Ascending aorta (tissue), 2 donors: ENCODE measurements at regions not wholly inside any gene's neighbourhood (a gene's known extent, or its start where the extent isn't known, plus 50 kb on each side); places are given as distances from the start of the nearest gene placed in this dataset.

ENCODE experiments used
- DNase-seq, 2 donors: peaks; one replicate each; pipeline ENCODE4 v3.0.0-alpha.2; 2019; ENCODE audit warnings: low spot score in 2 of 2
- H3K27ac ChIP-seq, 2 donors: fragments of 200-600 bp; sonication (generic); one replicate each; pipeline ENCODE4 v1.5.1; 2016 to 2017; ENCODE audit warnings: mild to moderate bottlenecking in 1 of 2
- H3K27me3 ChIP-seq: fragments of 200-600 bp; sonication (generic); one replicate; pipeline ENCODE4 v1.5.1; 2017
- H3K36me3 ChIP-seq, 2 donors: fragments of 200-600 bp; sonication (generic); one replicate each; pipeline ENCODE4 v1.5.1; 2016
- H3K4me1 ChIP-seq, 2 donors: fragments of 200-600 bp; sonication (generic); one replicate each; pipeline ENCODE4 v1.5.1; 2016 to 2017; ENCODE audit warnings: mild to moderate bottlenecking in 1 of 2
- H3K4me3 ChIP-seq, 2 donors: fragments of 200-600 bp; sonication (generic); one replicate each; pipeline ENCODE4 v1.5.1; 2016 to 2017; ENCODE audit warnings: mild to moderate bottlenecking in 1 of 2
- H3K9me3 ChIP-seq, 2 donors: fragments of 200-600 bp; sonication (generic); one replicate each; pipeline ENCODE4 v1.5.1; 2016
- CTCF ChIP-seq, 3 experiments: fragments of 200-600 bp in 2 of 3; fragments of 450-650 bp in 1 of 3; sonication (generic) in 2 of 3; IDR thresholded peaks; one replicate each; pipeline ENCODE4 v1.5.1; 2016 to 2019; ENCODE audit warnings: antibody characterized with exemption in 3 of 3, mild to moderate bottlenecking in 1 of 3, moderate library complexity in 1 of 3
- intact Hi-C: fragments of 100-400 bp; cut with DNase I; formaldehyde crosslinking; loops from one replicate; pipeline ENCODE4 v1.15.1; 2023

- intact Hi-C loops, result loop anchor here (10.0 kb wide), 1 partner anchor 644 kb away; no protein-coding TSS in a partner anchor
- H3K4me1 ChIP-seq, result no peaks in the 10 kb centered on the region
- no peak overlapping the region for H3K4me3 ChIP-seq
- no peaks in the 10 kb centered on the region for H3K36me3 ChIP-seq
- no peak for TF ChIP-seq CTCF (IDR thresholded peaks at IDR 0.05)
- no peaks in the 10 kb centered on the region for H3K27me3 ChIP-seq
- no peaks in the 10 kb centered on the region for H3K9me3 ChIP-seq
- H3K27ac ChIP-seq, result no peak overlapping the region
- DNase-seq, result no peak
These were observed 109.6 kb upstream of the UMPS start for GRCh38 chr3:124620600-124621063.

- Histone ChIP-seq H3K27me3 (no peaks in the 10 kb centered on the region), H3K27ac (no peak overlapping the region), H3K36me3 (no peaks in the 10 kb centered on the region), H3K4me3 (no peak overlapping the region), H3K9me3 (no peaks in the 10 kb centered on the region), H3K4me1 (no peaks in the 10 kb centered on the region)
- intact Hi-C loops, result loop anchor here (10.0 kb wide), 1 partner anchor 643 kb away; no protein-coding TSS in a partner anchor
- no peak for TF ChIP-seq CTCF (IDR thresholded peaks at IDR 0.05)
- DNase-seq, result no peak
These were observed 108.8 kb upstream of the UMPS start for GRCh38 chr3:124621498-124621897.

DNA sequence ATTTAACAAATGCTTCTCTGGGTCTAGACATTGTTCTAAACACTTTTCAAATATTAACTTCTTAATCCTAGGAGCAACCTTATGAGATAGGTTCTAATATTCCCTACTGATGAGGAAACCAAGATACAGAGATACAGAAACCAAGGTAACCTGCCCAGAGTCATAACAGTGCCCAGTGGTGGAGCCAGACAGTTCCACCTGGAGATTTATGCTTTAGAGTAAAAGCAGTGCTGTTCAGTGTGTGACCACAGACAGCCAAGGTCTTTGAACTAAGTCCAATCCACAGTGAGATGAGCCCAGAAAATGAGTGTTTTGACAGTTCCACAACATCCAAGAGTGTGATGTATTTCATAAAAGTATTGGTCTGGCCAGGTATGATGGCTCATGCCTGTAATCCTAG, 105.2 kb upstream of the UMPS start:
- intact Hi-C loops, result loop anchor here (10.0 kb wide), 1 partner anchor 640 kb away; no protein-coding TSS in a partner anchor
- Histone ChIP-seq H3K27me3 (no peaks in the 10 kb centered on the region), H3K27ac (no peak overlapping the region), H3K36me3 (no peaks in the 10 kb centered on the region), H3K4me1 (no peaks in the 10 kb centered on the region), H3K4me3 (no peak overlapping the region), H3K9me3 (no peaks in the 10 kb centered on the region)
- DNase-seq, result no peak
- TF ChIP-seq CTCF (IDR thresholded peaks at IDR 0.05), result no peak

- no peaks in the 10 kb centered on the region for H3K27me3 ChIP-seq
- H3K27ac ChIP-seq, result peak overlapping the region in 1 of 2 donors; percentile 19
- H3K4me1 ChIP-seq, result no peaks in the 10 kb centered on the region
- peaks cover 3 to 4% of the 10 kb centered on the region in 2 donors for H3K36me3 ChIP-seq
- H3K4me3 ChIP-seq, result no peak overlapping the region
- no peak for TF ChIP-seq CTCF (IDR thresholded peaks at IDR 0.05)
- no peaks in the 10 kb centered on the region for H3K9me3 ChIP-seq
- intact Hi-C loops, result loop anchor here (10.0 kb wide), 1 partner anchor 637 kb away; no protein-coding TSS in a partner anchor
- DNase-seq, result no peak
These were observed 102.7 kb upstream of the UMPS start for GRCh38 chr3:124627501-124627908.

- TF ChIP-seq CTCF (IDR thresholded peaks at IDR 0.05), result no peak
- Histone ChIP-seq H3K27me3 (no peaks in the 10 kb centered on the region), H3K4me1 (no peaks in the 10 kb centered on the region), H3K4me3 (no peak overlapping the region), H3K9me3 (no peaks in the 10 kb centered on the region), H3K36me3 (peaks cover 9 to 16% of the 10 kb centered on the region in 2 donors), H3K27ac (no peak overlapping the region)
- intact Hi-C loops, result loop anchor here (10.0 kb wide), 1 partner anchor 636 kb away; no protein-coding TSS in a partner anchor
- DNase-seq, result no peak
These were observed 101.4 kb upstream of the UMPS start for GRCh38 chr3:124628863-124629262.

- Histone ChIP-seq H3K9me3 (no peaks in the 10 kb centered on the region), H3K36me3 (peaks cover 16 to 23% of the 10 kb centered on the region in 2 donors), H3K4me3 (no peak overlapping the region), H3K27me3 (no peaks in the 10 kb centered on the region), H3K27ac (no peak overlapping the region), H3K4me1 (no peaks in the 10 kb centered on the region)
- intact Hi-C loops, result loop anchor here (10.0 kb wide), 1 partner anchor 635 kb away; no protein-coding TSS in a partner anchor
- TF ChIP-seq CTCF (IDR thresholded peaks at IDR 0.05), result no peak
- DNase-seq, result no peak
These were observed 100.8 kb upstream of the UMPS start for GRCh38 chr3:124629497-124629896.
